Stimulated activated naive CD8-positive, alpha-beta T cell treated with anti-CD3 and anti-CD28 coated beads, Interleukin-15, amount 100 ng/mL, for 72 hours (primary cell): ENCODE measurements at regions not wholly inside any gene's neighbourhood (a gene's known extent, or its start where the extent isn't known, plus 50 kb on each side); places are given as distances from the start of the nearest gene placed in this dataset.
"Not testable (repeated sequence)": the region's sequence is repeated elsewhere in the genome, so short reads cannot be mapped to it uniquely, and the experiment has no call there.

Experiments
- ATAC-seq: fragments of 150-1000 bp; cut with Tn5 transposase; 2 replicates; pipeline ENCODE4 v1.10.0; 2021; ENCODE audit warnings: mild to moderate bottlenecking, moderate library complexity
- DNase-seq, 2 donors: peaks; one replicate each; pipeline ENCODE4 v3.0.0; 2021 to 2022
- H3K27ac Mint-ChIP-seq, 2 donors: one replicate each; pipeline ENCODE4 v1.8.0; 2022; ENCODE audit warnings: mild to moderate bottlenecking in 2 of 2, mixed read lengths in 2 of 2, moderate library complexity in 2 of 2
- H3K27me3 Mint-ChIP-seq: one replicate; pipeline ENCODE4 v1.8.0; 2022; ENCODE audit warnings: mixed read lengths
- H3K4me1 Mint-ChIP-seq: one replicate; pipeline ENCODE4 v1.8.0; 2022; ENCODE audit warnings: mild to moderate bottlenecking, mixed read lengths
- H3K4me3 Mint-ChIP-seq, 2 donors: one replicate each; pipeline ENCODE4 v1.8.0; 2022; ENCODE audit warnings: mild to moderate bottlenecking in 2 of 2, mixed read lengths in 2 of 2, moderate library complexity in 1 of 2
- H3K9me3 Mint-ChIP-seq, 2 donors: one replicate each; pipeline ENCODE4 v1.8.0; 2022; ENCODE audit warnings: mixed read lengths in 2 of 2

GRCh38 chr14:53757732-53758131 is 198.9 kb downstream of the BMP4 start:
- no peak overlapping the region for H3K4me3 Mint-ChIP-seq
- no peaks in the 10 kb centered on the region for H3K27me3 Mint-ChIP-seq
- DNase-seq = no peak
- peaks cover 13 to 41% of the 10 kb centered on the region in 2 donors for H3K9me3 Mint-ChIP-seq
- H3K27ac Mint-ChIP-seq = no peak overlapping the region
- no peaks in the 10 kb centered on the region for H3K4me1 Mint-ChIP-seq
- no peak for ATAC-seq

DNA sequence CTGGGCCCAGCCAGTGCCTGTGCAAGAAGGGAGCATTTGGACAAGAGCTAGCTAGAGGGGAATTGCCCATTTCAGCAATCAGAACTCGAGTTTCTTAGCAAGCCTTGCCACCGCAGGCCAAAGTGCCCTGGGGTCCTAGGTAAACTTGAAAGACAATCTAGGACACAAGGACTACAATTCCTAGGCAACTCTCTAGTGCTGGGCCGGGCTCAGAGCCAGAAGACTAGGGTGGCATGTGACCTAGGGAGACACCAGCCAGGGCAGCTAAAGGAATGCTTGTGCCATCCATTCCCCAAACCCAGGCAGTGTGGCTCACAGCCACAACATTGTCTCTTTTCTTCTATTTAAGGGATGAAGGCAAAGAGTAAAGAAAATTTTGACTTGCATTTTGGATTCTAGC is 205.0 kb downstream of the BMP4 start:
- Mint-ChIP-seq H3K4me1 (no peaks in the 10 kb centered on the region), H3K4me3 (no peak overlapping the region), H3K27me3 (no peaks in the 10 kb centered on the region), H3K27ac (no peak overlapping the region), H3K9me3 (peaks cover 7 to 27% of the 10 kb centered on the region in 2 donors)
- ATAC-seq (no peak), DNase-seq (no peak)

- Mint-ChIP-seq H3K9me3 (peaks cover 0 to 8% of the 10 kb centered on the region in 2 donors), H3K27me3 (no peaks in the 10 kb centered on the region), H3K4me3 (no peak overlapping the region), H3K4me1 (no peaks in the 10 kb centered on the region), H3K27ac (no peak overlapping the region)
- ATAC-seq (no peak), DNase-seq (no peak)
These were observed 207.9 kb downstream of the BMP4 start for GRCh38 chr14:53748691-53749090.

GRCh38 chr14:53744857-53745256 is 211.8 kb downstream of the BMP4 start:
- DNase-seq (no peak), ATAC-seq (no peak)

DNA sequence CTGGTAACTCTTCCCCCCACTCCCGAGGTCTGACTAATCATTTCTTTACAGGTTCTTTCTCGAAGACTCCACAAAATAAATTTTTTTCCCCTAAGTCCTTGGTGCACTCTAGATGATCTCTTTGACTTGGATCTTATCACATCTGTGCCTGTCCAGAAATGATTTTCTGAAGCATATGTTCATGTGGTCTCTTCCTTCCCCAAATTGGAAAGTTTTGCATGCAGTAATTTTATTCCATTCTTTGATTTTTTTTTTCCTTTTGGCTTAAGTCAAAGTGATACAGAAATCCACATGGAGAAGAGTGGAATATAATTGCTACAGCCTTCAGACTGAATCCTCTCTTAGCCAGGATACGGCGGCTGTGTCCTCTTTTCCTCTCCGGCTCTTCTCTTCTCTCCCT is 213.3 kb downstream of the BMP4 start:
- no peak overlapping the region for H3K4me3 Mint-ChIP-seq
- no peak for DNase-seq
- H3K27ac Mint-ChIP-seq = peak overlapping the region in 1 of 2 donors; percentile 80
- ATAC-seq = no peak
- no peaks in the 10 kb centered on the region for H3K9me3 Mint-ChIP-seq
- H3K4me1 Mint-ChIP-seq = no peaks in the 10 kb centered on the region
- H3K27me3 Mint-ChIP-seq = no peaks in the 10 kb centered on the region

More at GRCh38 chr14:53744857-53745256, 211.8 kb downstream of the BMP4 start:
- Mint-ChIP-seq H3K4me3 (no peak overlapping the region), H3K4me1 (no peaks in the 10 kb centered on the region), H3K27me3 (no peaks in the 10 kb centered on the region), H3K9me3 (no peaks in the 10 kb centered on the region), H3K27ac (no peak overlapping the region)

DNA sequence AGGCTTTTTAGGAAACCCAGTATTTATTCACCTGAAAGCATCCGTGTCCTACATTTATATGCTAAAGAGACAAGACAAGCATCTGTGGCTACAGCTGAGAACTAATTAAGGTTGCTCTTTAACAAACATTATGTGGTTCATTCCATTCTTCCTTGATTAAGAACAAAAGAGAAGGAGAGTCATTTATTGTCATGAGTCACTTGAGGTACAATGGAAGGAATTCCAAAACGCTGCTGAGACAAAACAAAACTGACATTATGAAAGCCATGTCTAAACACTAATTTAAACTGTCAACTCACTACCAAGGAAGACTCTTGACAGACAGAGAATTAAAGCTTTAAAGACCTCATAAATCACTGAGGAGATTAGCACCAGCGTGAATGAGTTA is 214.4 kb downstream of the BMP4 start:
- Mint-ChIP-seq H3K9me3 (peaks cover 0 to 3% of the 10 kb centered on the region in 2 donors), H3K4me1 (no peaks in the 10 kb centered on the region), H3K27ac (no peak overlapping the region), H3K27me3 (no peaks in the 10 kb centered on the region), H3K4me3 (no peak overlapping the region)
- ATAC-seq = no peak
- DNase-seq = no peak

DNA sequence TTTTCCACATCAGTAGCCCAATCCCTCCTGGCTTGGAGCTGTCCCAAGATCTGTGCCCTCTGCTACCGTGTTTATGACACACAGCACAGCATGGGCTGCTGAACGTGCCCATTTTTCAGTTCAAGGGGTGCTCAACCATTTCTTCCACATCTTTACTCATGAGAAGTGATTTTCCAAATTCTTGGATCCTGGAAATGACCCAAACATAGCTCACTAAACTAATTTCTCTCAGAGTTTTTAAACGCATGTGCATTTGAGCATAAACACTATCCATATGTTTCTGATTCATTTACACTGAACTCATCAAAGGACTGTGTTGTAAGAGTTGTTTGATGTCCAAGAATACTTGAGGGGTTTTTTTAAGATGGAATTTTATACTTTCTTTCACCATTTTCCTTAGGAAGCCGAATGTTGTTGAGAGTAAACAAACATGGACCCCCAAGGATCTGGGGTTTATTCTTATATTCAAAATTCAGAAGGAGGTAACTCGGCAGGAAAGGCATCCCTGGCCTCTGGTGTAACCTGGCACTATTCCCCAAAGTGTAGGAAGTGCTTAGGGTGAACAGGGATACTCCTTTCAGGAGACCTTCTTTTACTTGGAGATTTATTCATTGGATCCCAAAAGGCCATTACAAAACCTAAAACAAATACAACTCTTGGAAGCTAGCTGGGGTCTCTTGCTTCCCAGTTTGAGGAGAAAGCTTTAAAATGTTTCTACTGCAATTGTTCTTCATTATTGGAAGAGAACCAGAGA is 215.0 kb downstream of the BMP4 start:
- H3K27me3 Mint-ChIP-seq = no peaks in the 10 kb centered on the region
- DNase-seq (no peak), ATAC-seq (no peak)
- H3K9me3 Mint-ChIP-seq = peaks cover 0 to 4% of the 10 kb centered on the region in 2 donors
- H3K4me3 Mint-ChIP-seq = no peak overlapping the region
- no peak overlapping the region for H3K27ac Mint-ChIP-seq
- H3K4me1 Mint-ChIP-seq = no peaks in the 10 kb centered on the region

GRCh38 chr14:53740570-53740969 is 216.1 kb downstream of the BMP4 start:
- Mint-ChIP-seq H3K27ac (no peak overlapping the region), H3K27me3 (no peaks in the 10 kb centered on the region), H3K4me1 (no peaks in the 10 kb centered on the region), H3K4me3 (no peak overlapping the region), H3K9me3 (peaks cover 0 to 4% of the 10 kb centered on the region in 2 donors)
- ATAC-seq (no peak), DNase-seq (no peak)

DNA sequence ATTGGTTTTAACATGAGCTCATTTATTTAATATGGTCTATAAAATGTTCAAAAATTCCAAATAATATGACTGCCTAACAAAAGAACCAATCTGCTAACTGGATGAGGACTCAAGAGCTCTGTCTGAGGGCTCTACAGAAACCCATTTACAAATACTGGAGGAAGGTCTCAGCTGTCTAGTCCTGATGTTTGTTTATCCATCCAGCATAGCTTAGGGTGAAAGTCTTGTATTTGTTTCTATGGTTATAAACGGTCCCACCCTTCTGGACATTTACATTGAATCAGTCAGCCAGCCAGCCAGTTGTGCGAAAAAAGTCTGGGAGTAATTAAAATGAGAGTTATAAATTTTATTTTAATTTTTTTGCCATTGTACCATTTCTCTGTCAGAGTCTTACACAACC is 220.7 kb downstream of the BMP4 start:
- Mint-ChIP-seq H3K27me3 (no peaks in the 10 kb centered on the region), H3K27ac (no peak overlapping the region), H3K4me3 (no peak overlapping the region), H3K9me3 (peaks cover 0 to 4% of the 10 kb centered on the region in 2 donors), H3K4me1 (no peaks in the 10 kb centered on the region)
- DNase-seq = no peak
- no peak for ATAC-seq

GRCh38 chr14:53723221-53723620 is 233.4 kb downstream of the BMP4 start:
- no peaks in the 10 kb centered on the region for H3K4me1 Mint-ChIP-seq
- no peak overlapping the region for H3K27ac Mint-ChIP-seq
- DNase-seq (no peak), ATAC-seq (no peak)
- no peaks in the 10 kb centered on the region for H3K27me3 Mint-ChIP-seq
- peaks cover 0 to 6% of the 10 kb centered on the region in 2 donors for H3K9me3 Mint-ChIP-seq
- H3K4me3 Mint-ChIP-seq = no peak overlapping the region

GRCh38 chr14:53719536-53719935 is 237.1 kb downstream of the BMP4 start:
- Mint-ChIP-seq H3K4me1 (no peaks in the 10 kb centered on the region), H3K27me3 (no peaks in the 10 kb centered on the region), H3K27ac (no peak overlapping the region), H3K4me3 (no peak overlapping the region), H3K9me3 (peaks cover 0 to 6% of the 10 kb centered on the region in 2 donors)
- ATAC-seq (no peak), DNase-seq (no peak)

DNA sequence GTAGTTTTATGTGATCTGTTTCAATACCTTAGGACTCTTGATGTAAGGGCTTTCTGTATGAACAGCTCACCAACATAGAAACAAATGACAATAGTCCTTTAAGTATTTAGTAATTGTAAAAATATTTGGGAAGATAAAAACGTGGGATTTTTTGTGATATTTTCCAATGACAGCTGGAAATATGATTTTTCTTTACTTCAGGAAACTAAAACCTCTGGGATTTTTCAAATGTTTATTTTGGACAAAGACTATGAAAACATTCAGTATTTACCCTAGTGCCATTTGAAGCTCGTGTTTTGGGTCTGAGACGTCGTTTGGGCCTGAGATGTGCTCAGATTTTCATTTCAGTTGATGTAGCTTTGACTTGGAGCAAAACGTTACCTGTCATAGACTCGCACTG is 240.0 kb downstream of the BMP4 start:
- DNase-seq = no peak
- no peak overlapping the region for H3K4me3 Mint-ChIP-seq
- H3K27ac Mint-ChIP-seq = no peak overlapping the region
- ATAC-seq = no peak
- peaks cover 0 to 6% of the 10 kb centered on the region in 2 donors for H3K9me3 Mint-ChIP-seq
- H3K4me1 Mint-ChIP-seq = no peaks in the 10 kb centered on the region
- no peaks in the 10 kb centered on the region for H3K27me3 Mint-ChIP-seq

DNA sequence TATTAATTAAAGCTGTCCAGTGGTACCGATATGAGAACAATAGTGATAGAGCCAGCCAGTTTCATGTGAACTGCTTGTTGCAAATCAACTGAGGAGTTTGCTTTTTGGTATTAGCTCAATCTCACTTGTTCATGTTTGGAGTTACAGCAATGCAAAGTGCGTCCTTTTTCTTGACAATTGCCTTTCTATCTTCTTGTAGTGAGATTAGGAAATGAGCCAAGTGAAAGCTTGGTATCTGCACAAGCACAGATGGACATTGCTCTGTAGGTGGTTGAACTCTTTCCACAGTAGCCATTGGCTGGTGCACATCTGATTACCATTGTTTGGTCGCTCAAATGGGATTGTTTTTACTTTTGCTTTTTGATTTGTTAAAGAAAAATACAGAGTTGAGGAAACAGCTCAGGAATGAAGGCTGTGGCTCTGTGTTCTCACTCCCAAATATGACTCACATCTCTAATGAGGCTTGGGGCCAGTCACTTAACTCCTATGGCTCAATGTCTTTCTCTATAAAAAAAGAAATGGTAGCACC is 241.4 kb downstream of the BMP4 start:
- Mint-ChIP-seq H3K4me3 (no peak overlapping the region), H3K27me3 (no peaks in the 10 kb centered on the region), H3K27ac (no peak overlapping the region), H3K4me1 (no peaks in the 10 kb centered on the region), H3K9me3 (no peaks in the 10 kb centered on the region)
- DNase-seq = no peak
- ATAC-seq = no peak

- DNase-seq (no peak), ATAC-seq (no peak)
- Mint-ChIP-seq H3K27ac (no peak overlapping the region), H3K27me3 (no peaks in the 10 kb centered on the region), H3K4me3 (no peak overlapping the region), H3K9me3 (no peaks in the 10 kb centered on the region), H3K4me1 (no peaks in the 10 kb centered on the region)
These were observed 242.0 kb downstream of the BMP4 start for GRCh38 chr14:53714495-53715192.

DNA sequence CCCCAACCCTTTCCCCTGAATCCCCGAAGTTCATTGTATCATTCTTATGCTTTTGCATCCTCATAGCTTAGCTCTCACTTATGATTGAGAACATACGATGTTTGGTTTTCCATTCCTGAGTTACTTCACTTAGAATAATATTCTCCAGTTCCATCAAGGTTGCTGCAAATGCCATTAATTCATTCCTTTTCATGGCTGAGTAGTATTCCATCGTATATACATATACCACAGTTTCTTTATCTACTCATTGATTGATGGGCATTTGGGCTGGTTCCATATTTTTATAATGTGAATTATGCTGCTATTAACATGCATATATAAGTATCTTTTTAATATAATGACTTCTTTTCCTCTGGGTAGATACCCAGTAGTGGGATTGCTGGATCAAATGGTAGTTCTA is 243.7 kb downstream of the BMP4 start:
- not testable (repeated sequence) for H3K4me3 Mint-ChIP-seq, H3K27ac Mint-ChIP-seq, H3K27me3 Mint-ChIP-seq, H3K4me1 Mint-ChIP-seq, ATAC-seq, H3K9me3 Mint-ChIP-seq, DNase-seq

GRCh38 chr14:53711205-53711604 is 245.4 kb downstream of the BMP4 start:
- Mint-ChIP-seq H3K27me3 (no peaks in the 10 kb centered on the region), H3K9me3 (peaks cover 3 to 7% of the 10 kb centered on the region in 2 donors), H3K27ac (no peak overlapping the region), H3K4me3 (no peak overlapping the region), H3K4me1 (no peaks in the 10 kb centered on the region)
- DNase-seq (no peak), ATAC-seq (no peak)
